BE2C (cell line): ENCODE measurements at regions not wholly inside any gene's neighbourhood (a gene's known extent, or its start where the extent isn't known, plus 50 kb on each side); places are given as distances from the start of the nearest gene placed in this dataset.

Source experiments
- DNase-seq: peaks from one replicate; pipeline ENCODE4 v3.0.0-alpha.2; 2020
- H3K27me3 ChIP-seq: fragments of 250-450 bp; sonication (Bioruptor Pico); 2 replicates; pipeline ENCODE4 v1.5.1; 2020; ENCODE audit warnings: mild to moderate bottlenecking
- H3K36me3 ChIP-seq: fragments of 250-450 bp; sonication (Bioruptor Pico); 2 replicates; pipeline ENCODE4 v1.5.1; 2020; ENCODE audit warnings: mild to moderate bottlenecking
- H3K4me1 ChIP-seq: fragments of 250-450 bp; sonication (Bioruptor Pico); 2 replicates; pipeline ENCODE4 v1.5.1; 2020
- H3K4me3 ChIP-seq: 2 replicates; pipeline ENCODE4 v1.5.1; 2011; ENCODE audit warnings: low read depth, low read length
- H3K9me3 ChIP-seq: fragments of 250-450 bp; sonication (Bioruptor Pico); 2 replicates; pipeline ENCODE4 v1.5.1; 2020
- CTCF ChIP-seq: IDR thresholded peaks from 2 replicates; pipeline ENCODE4 v1.5.1; 2012; ENCODE audit warnings: mild to moderate bottlenecking, low read depth, low read length

GRCh38 chr2:151087377-151087776 lies 174.3 kb downstream of the RBM43 start:
- H3K9me3 ChIP-seq, result no peaks in the 10 kb centered on the region
- H3K4me1 ChIP-seq, result no peaks in the 10 kb centered on the region
- no peaks in the 10 kb centered on the region for H3K27me3 ChIP-seq
- H3K36me3 ChIP-seq, result no peaks in the 10 kb centered on the region
- TF ChIP-seq CTCF, result no peak
- no peak for DNase-seq
- no peak overlapping the region for H3K4me3 ChIP-seq

DNA sequence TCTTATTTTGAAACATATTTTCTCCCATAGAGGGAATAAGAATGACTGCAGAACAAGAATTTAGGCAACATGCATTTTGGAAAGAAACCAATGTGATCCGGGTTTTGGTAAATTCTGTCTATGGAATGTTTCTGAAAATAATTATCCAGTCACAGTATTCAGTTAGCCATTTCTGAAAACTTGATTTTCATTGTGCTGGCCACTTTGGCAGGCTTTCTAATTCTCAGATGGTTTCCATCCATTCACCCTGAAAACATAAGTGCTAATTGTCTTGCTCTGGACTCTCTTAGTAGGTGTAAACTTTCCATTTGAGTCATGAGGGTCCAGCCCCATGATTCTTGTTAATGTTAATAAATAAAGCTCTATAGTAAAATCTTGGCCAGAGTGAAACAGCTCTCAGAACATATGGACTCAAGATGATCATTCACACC lies 176.5 kb downstream of the RBM43 start:
- Histone ChIP-seq H3K27me3 (no peaks in the 10 kb centered on the region), H3K4me3 (no peak overlapping the region), H3K9me3 (no peaks in the 10 kb centered on the region), H3K36me3 (no peaks in the 10 kb centered on the region), H3K4me1 (no peaks in the 10 kb centered on the region)
- no peak for DNase-seq
- no peak for TF ChIP-seq CTCF

DNA sequence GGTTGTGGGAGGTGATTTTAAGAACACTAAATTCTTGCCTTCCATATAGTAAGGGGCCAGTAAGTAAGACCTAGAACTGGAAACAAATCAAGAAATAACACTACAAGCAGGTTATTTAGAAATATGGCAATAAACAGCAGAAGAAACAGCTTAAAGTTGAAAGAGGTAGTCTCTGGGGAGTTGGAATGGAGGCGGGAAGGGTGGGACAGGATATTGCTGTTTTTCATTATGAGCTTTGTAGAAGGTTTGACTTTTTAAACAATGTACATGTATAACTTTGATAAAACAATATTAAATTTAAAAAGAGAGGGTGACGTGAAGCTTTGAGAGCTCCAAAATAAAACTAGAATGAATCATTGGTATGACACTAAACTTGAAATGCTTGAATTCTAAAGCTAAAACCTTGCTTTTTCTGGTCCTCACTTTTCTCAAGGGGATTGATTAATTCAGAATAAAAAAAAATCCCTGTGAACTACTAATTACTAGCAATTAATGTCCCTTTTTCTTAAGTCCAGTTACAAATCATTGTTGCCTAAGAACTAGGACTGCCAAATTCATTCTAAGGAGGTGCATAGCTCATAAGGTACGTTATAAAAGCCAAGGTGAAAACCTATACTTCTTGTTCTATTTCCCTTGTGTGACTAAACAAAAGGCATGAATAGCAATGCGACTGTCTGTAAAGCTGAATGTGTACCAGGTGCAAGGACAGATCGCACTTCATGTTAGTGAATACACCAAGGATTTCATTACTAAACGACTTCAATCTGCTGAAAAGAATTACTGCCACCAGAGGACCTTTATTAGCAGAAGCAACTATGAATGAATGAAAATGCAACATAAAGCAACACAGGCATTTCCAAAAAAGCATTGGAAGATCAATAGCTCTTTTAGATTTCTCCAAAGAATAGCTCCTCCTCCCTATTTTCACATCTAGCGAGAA lies 177.5 kb downstream of the RBM43 start:
- no peaks in the 10 kb centered on the region for H3K9me3 ChIP-seq
- no peaks in the 10 kb centered on the region for H3K36me3 ChIP-seq
- DNase-seq, result no peak
- H3K4me3 ChIP-seq, result no peak overlapping the region
- no peak for TF ChIP-seq CTCF
- H3K27me3 ChIP-seq, result no peaks in the 10 kb centered on the region
- no peaks in the 10 kb centered on the region for H3K4me1 ChIP-seq

DNA sequence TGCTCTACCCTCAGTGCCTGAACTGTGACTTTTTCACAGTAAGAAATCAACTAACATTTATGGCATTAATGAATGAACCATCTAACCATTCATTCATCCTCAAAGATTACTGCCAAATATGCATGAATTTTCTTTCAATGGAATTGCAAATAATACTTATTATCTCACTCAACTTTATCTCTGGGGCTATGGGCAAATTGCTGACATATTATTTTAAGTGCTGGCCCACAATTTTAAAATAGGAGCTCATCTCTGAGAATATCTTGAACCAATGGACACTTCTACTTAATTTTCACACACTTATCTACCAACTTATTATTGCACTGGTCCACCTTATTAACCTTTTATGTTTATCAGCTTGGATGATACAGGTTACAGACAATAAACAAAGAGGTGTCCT lies 182.8 kb downstream of the RBM43 start:
- TF ChIP-seq CTCF, result no peak
- DNase-seq, result no peak
- Histone ChIP-seq H3K27me3 (no peaks in the 10 kb centered on the region), H3K36me3 (no peaks in the 10 kb centered on the region), H3K9me3 (no peaks in the 10 kb centered on the region), H3K4me3 (no peak overlapping the region), H3K4me1 (no peaks in the 10 kb centered on the region)

DNA sequence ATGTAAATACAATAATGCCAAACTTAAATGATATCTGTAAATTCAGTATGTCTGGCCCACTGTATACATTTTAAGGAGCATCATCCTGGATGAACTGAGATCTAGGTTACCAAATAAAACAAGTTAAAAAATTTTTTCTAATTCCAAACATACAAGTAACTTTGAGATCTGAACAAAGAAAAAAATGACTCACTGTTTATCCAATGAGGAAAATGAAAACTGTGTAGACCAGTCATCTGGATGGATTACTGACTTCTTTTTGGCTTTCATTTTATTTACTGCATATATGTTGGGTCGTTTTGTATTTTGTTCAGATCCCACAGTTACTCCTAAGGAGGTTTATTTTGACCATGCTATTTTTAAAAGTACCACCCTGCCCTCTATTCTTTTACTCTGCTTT lies 189.8 kb downstream of the RBM43 start:
- H3K27me3 ChIP-seq, result no peaks in the 10 kb centered on the region
- H3K4me3 ChIP-seq, result no peak overlapping the region
- H3K4me1 ChIP-seq, result no peaks in the 10 kb centered on the region
- TF ChIP-seq CTCF, result no peak
- no peak for DNase-seq
- no peaks in the 10 kb centered on the region for H3K36me3 ChIP-seq
- no peaks in the 10 kb centered on the region for H3K9me3 ChIP-seq

GRCh38 chr2:151071382-151071781 lies 190.3 kb downstream of the RBM43 start:
- DNase-seq, result peak; percentile 27
- no peaks in the 10 kb centered on the region for H3K36me3 ChIP-seq
- TF ChIP-seq CTCF, result peak; percentile 65
- no peaks in the 10 kb centered on the region for H3K9me3 ChIP-seq
- H3K4me1 ChIP-seq, result no peaks in the 10 kb centered on the region
- no peak overlapping the region for H3K4me3 ChIP-seq
- no peaks in the 10 kb centered on the region for H3K27me3 ChIP-seq
